ENCODE measurements at regions not wholly inside any gene's neighbourhood (a gene's known extent, or its start where the extent isn't known, plus 50 kb on each side); places are given as distances from the start of the nearest gene placed in this dataset.

DNA sequence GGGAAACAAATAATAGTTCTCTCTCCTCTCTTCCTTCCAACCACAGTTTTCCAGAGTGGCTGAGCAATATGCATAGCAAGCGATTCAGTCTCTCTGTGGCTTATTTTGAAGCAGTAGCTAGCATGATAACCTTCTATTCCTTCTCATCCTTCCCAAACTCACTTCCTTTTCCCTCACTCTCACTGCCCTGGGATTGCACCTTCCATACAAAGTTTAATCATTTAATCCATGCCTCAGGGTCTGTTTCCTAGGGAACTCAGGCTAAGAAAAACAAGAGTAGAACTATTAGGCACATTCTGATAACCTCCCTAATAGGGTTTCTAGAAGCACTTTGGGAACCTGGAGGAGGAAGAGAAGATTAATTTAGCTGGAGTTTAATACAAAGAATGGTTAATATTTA, 97.7 kb upstream of the S1PR1 start:
- H3K79me2 ChIP-seq, result no peaks in the 10 kb centered on the region

GRCh38 chr1:101137144-101138126, 99.4 kb upstream of the S1PR1 start:
- no peak overlapping the region for H2AFZ ChIP-seq
- no peaks in the 10 kb centered on the region for H3K9me3 ChIP-seq (ENCODE audit: control insufficient read depth, low read length)
- H3K27me3 ChIP-seq (ENCODE audit: control insufficient read depth, insufficient read depth, low read length), result no peaks in the 10 kb centered on the region
- peak overlapping the region; percentile 44 for H3K4me2 ChIP-seq (ENCODE audit: low read length)
- H3K36me3 ChIP-seq (ENCODE audit: control insufficient read depth, insufficient read depth, low read length), result no peaks in the 10 kb centered on the region
- H3K4me1 ChIP-seq, result peaks cover 12% of the 10 kb centered on the region
- H3K27ac ChIP-seq, result no peak overlapping the region
- no peak for TF ChIP-seq CTCF (IDR thresholded peaks at IDR 0.05)
- no peaks in the 10 kb centered on the region for H3K79me2 ChIP-seq
- peak overlapping the region; percentile 14 for H3K4me3 ChIP-seq (ENCODE audit: low read depth, low read length)
- H3K9ac ChIP-seq, result no peak overlapping the region

More for the DNA sequence above, 97.7 kb upstream of the S1PR1 start:
- TF ChIP-seq CTCF (IDR thresholded peaks at IDR 0.05), result no peak
- no peaks in the 10 kb centered on the region for H3K9me3 ChIP-seq (ENCODE audit: control insufficient read depth, low read length)
- H3K27me3 ChIP-seq (ENCODE audit: control insufficient read depth, insufficient read depth, low read length), result no peaks in the 10 kb centered on the region
- no peak overlapping the region for H3K9ac ChIP-seq
- no peak overlapping the region for H2AFZ ChIP-seq
- H3K4me2 ChIP-seq (ENCODE audit: low read length), result no peak overlapping the region
- H3K4me1 ChIP-seq, result peaks cover 12% of the 10 kb centered on the region
- H3K4me3 ChIP-seq (ENCODE audit: low read depth, low read length), result no peak overlapping the region
- no peaks in the 10 kb centered on the region for H3K36me3 ChIP-seq (ENCODE audit: control insufficient read depth, insufficient read depth, low read length)
- H3K27ac ChIP-seq, result no peak overlapping the region

DNA sequence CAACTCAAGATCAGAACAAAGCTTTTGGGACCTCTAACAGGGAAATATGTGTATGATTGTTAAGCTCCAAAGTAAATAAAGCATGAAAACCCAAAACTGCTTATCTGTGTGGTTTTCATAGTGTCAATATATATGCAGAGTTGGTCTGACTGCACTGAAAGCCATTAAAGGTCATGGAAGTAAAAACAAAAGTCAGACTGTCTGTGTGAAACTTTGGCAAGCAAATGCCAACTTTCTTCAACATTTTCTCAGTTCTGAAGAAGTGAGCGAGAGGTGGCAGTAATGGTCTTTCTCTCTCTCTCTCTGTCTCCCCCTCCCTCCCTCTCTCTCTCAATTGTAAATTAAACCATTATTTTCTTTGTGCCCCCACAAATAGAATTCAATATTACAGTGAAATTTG, 100.1 kb upstream of the S1PR1 start:
- Histone ChIP-seq H3K9ac (no peak overlapping the region), H3K79me2 (no peaks in the 10 kb centered on the region)

DNA sequence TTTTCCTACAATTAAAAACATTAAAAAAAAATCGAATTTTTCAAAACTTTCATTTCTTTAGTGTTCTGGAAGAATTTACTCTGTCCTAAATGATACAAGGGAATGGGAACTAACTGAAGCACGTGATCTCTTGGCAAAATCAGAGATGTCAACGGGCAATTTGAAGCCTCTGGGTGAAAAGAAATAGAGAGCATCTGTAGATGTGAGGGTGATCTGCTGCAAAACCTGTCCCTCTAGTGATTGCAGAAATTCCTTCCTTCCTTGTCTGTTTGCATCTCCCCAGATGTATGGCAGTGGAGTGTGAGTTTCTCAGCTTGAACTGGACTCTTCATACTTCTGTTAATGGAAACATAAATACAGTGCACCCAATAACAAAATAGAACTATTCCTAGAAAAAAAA, 100.5 kb upstream of the S1PR1 start:
- Histone ChIP-seq H3K36me3 (ENCODE audit: control insufficient read depth, insufficient read depth, low read length) (no peaks in the 10 kb centered on the region), H3K9ac (no peak overlapping the region), H2AFZ (no peak overlapping the region), H3K4me3 (ENCODE audit: low read depth, low read length) (peak overlapping the region; percentile 14), H3K4me2 (ENCODE audit: low read length) (peak overlapping the region; percentile 44), H3K9me3 (ENCODE audit: control insufficient read depth, low read length) (no peaks in the 10 kb centered on the region), H3K4me1 (peaks cover 12% of the 10 kb centered on the region), H3K27me3 (ENCODE audit: control insufficient read depth, insufficient read depth, low read length) (no peaks in the 10 kb centered on the region), H3K79me2 (no peaks in the 10 kb centered on the region), H3K27ac (no peak overlapping the region)
- no peak for TF ChIP-seq CTCF (IDR thresholded peaks at IDR 0.05)

More for the DNA sequence above, 100.1 kb upstream of the S1PR1 start:
- no peaks in the 10 kb centered on the region for H3K9me3 ChIP-seq (ENCODE audit: control insufficient read depth, low read length)
- H3K27me3 ChIP-seq (ENCODE audit: control insufficient read depth, insufficient read depth, low read length), result no peaks in the 10 kb centered on the region
- H3K4me1 ChIP-seq, result peaks cover 12% of the 10 kb centered on the region
- peak; percentile 8 for TF ChIP-seq CTCF (IDR thresholded peaks at IDR 0.05)
- H3K4me3 ChIP-seq (ENCODE audit: low read depth, low read length), result peak overlapping the region; percentile 14
- H3K27ac ChIP-seq, result no peak overlapping the region
- H3K4me2 ChIP-seq (ENCODE audit: low read length), result peak overlapping the region; percentile 44
- H2AFZ ChIP-seq, result no peak overlapping the region
- no peaks in the 10 kb centered on the region for H3K36me3 ChIP-seq (ENCODE audit: control insufficient read depth, insufficient read depth, low read length)
